ENCODE measurements at regions not wholly inside any gene's neighbourhood (a gene's known extent, or its start where the extent isn't known, plus 50 kb on each side); places are given as distances from the start of the nearest gene placed in this dataset.

DNA sequence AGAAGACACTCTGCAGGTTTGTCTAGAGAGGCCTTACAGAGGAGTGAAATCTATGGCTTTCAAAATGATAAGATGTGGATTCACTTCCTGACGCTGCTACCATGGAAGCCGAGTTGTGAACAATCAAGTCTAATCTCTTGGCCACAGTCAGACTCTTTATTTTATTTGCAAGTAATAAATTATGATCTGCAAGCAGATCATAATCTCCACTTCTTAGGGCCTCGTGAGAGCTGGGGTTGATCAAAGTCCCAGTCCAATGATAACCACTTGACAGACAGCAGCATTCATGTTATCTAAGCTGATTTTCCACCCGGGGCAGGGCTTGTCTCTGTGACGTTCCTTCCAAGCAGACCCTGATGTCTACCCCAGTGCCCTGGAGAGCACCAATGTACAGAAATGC, 776.4 kb upstream of the AUTS2 start:
- TF ChIP-seq, protein P1, sequence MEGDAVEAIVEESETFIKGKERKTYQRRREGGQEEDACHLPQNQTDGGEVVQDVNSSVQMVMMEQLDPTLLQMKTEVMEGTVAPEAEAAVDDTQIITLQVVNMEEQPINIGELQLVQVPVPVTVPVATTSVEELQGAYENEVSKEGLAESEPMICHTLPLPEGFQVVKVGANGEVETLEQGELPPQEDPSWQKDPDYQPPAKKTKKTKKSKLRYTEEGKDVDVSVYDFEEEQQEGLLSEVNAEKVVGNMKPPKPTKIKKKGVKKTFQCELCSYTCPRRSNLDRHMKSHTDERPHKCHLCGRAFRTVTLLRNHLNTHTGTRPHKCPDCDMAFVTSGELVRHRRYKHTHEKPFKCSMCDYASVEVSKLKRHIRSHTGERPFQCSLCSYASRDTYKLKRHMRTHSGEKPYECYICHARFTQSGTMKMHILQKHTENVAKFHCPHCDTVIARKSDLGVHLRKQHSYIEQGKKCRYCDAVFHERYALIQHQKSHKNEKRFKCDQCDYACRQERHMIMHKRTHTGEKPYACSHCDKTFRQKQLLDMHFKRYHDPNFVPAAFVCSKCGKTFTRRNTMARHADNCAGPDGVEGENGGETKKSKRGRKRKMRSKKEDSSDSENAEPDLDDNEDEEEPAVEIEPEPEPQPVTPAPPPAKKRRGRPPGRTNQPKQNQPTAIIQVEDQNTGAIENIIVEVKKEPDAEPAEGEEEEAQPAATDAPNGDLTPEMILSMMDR (IDR thresholded peaks at IDR 0.05; ENCODE audit: low read length): no peak
- TF ChIP-seq EZH2phosphoT487 (IDR thresholded peaks at IDR 0.05; ENCODE audit: low read length) (no peak), EZH2 (optimal IDR thresholded peaks at IDR 0.05; ENCODE audit: low read depth, low read length) (no peak)
